ENCODE measurements at regions not wholly inside any gene's neighbourhood (a gene's known extent, or its start where the extent isn't known, plus 50 kb on each side); places are given as distances from the start of the nearest gene placed in this dataset.
"Not testable (repeated sequence)": the region's sequence is repeated elsewhere in the genome, so short reads cannot be mapped to it uniquely, and the experiment has no call there.

DNA sequence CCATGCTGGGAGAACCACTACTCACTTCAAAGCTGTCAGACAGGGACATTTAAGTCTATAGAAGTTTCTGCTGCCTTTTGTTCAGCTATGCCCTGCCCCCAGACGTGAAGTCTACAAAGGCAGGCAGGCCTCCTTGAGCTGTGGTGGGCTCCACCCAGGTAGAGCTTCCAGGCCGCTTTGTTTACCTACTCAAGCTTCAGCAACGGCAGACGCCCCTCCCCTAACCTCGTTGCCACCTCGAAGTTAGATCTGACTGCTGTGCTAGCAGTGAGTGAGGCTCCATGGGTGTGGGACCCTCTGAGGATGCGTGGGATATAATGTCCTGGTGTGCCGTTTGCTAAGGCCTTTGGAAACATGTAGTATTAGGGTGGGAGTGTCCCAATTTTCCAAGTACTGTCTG lies 276.7 kb downstream of the ZIC4 start:
- Mint-ChIP-seq H3K36me3 (ENCODE audit: insufficient read depth in 2 of 2) (no peaks in the 10 kb centered on the region), H3K27me3 (ENCODE audit: low read depth) (no peaks in the 10 kb centered on the region), H3K4me3 (no peak overlapping the region), H3K27ac (no peak overlapping the region), H3K4me1 (ENCODE audit: low read depth) (no peaks in the 10 kb centered on the region), H3K9me3 (peaks cover 12 to 15% of the 10 kb centered on the region in 2 donors)
- no peak for DNase-seq
- no peak for ATAC-seq (replicated peaks in 1 of 2)

DNA sequence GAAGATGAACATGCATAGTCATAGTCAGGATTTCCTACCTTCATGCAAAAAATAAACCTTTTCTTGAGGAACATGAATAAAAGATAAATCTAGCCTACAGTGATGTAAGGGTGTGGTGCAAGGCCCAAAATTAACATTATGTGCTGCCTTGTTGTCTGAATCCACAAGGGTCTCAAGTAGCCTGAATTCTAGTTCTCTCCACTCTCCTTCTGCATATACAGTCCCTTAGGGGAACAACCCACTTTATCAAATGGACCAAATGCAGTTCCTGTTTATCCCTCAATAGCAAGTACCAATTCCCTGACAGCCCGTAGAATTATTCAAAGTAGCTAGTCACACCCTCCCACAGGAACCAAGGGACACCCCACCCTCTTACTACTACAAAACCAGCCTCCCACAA lies 284.0 kb downstream of the ZIC4 start:
- DNase-seq (no peak), ATAC-seq (replicated peaks in 1 of 2) (no peak)
- Mint-ChIP-seq H3K9me3 (peaks cover 4 to 6% of the 10 kb centered on the region in 2 donors), H3K36me3 (ENCODE audit: insufficient read depth in 2 of 2) (no peaks in the 10 kb centered on the region), H3K27ac (no peak overlapping the region), H3K4me3 (no peak overlapping the region), H3K27me3 (ENCODE audit: low read depth) (no peaks in the 10 kb centered on the region), H3K4me1 (ENCODE audit: low read depth) (no peaks in the 10 kb centered on the region)

DNA sequence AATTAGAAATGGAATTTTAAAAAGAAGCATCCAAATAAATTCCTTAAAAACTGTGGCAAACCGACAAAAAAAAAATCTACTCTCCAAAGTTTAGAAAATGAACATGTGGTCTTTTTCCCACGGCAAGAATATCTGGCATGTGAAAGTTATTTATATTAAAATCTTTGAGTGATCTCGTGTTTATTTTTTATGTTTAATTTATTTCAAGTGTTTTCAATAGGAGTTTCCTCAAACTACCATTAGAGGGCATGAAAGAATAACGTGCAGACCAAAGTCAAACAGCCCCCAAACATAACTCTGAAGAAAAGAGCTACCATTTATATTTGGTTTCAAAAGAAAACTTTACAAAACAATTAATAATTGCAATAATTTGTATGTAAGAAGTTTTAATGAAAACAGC lies 286.4 kb downstream of the ZIC4 start:
- no peak overlapping the region for H3K4me3 Mint-ChIP-seq
- H3K9me3 Mint-ChIP-seq, result peaks cover 0 to 4% of the 10 kb centered on the region in 2 donors
- DNase-seq (no peak), ATAC-seq (replicated peaks in 1 of 2) (no peak)
- H3K36me3 Mint-ChIP-seq (ENCODE audit: insufficient read depth in 2 of 2), result no peaks in the 10 kb centered on the region
- no peaks in the 10 kb centered on the region for H3K4me1 Mint-ChIP-seq (ENCODE audit: low read depth)
- no peak overlapping the region for H3K27ac Mint-ChIP-seq
- H3K27me3 Mint-ChIP-seq (ENCODE audit: low read depth), result no peaks in the 10 kb centered on the region

DNA sequence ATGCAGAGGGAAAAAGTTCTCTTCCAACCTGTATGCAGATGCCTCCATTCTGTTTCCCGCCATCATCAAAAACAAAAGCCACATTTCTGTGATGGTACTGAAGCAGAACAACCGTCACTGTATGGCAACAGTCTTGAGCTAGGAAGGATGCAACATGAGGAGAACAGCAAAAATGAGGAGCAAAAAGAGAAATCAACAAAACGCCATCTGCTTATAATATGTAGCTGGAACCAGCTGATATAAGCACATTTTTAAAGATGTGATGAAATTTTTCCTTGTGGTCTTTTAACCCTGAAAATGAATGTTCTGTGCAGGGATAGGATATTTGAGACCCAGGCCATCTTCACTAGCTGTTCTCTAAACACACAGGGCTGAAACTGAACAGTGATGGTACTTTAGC lies 287.0 kb downstream of the ZIC4 start:
- H3K9me3 Mint-ChIP-seq, result peaks cover 0 to 4% of the 10 kb centered on the region in 2 donors
- H3K27ac Mint-ChIP-seq, result no peak overlapping the region
- DNase-seq, result no peak
- H3K36me3 Mint-ChIP-seq (ENCODE audit: insufficient read depth in 2 of 2), result no peaks in the 10 kb centered on the region
- H3K4me3 Mint-ChIP-seq, result no peak overlapping the region
- ATAC-seq (replicated peaks in 1 of 2), result no peak
- H3K27me3 Mint-ChIP-seq (ENCODE audit: low read depth), result no peaks in the 10 kb centered on the region
- H3K4me1 Mint-ChIP-seq (ENCODE audit: low read depth), result no peaks in the 10 kb centered on the region

DNA sequence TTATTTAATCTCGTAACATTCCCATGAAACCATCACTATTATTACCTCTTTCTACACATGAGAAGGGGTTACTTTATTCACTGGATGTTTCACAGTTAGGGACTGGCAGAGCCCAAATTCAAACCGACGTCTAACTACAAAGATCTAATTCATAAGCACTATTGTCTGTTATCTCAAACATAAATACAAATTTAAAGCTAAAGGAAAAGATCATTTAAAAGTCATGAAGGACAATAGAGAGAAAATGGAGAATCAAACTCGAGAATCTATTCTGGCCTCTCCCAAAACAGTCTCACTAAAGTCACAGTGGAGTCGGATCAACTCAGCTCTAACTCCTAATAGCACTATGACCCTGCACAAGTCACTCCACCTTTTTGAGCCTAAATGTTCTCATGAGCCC lies 287.7 kb downstream of the ZIC4 start:
- Mint-ChIP-seq H3K27ac (no peak overlapping the region), H3K4me3 (no peak overlapping the region), H3K9me3 (peaks cover 0 to 4% of the 10 kb centered on the region in 2 donors), H3K4me1 (ENCODE audit: low read depth) (no peaks in the 10 kb centered on the region), H3K36me3 (ENCODE audit: insufficient read depth in 2 of 2) (no peaks in the 10 kb centered on the region), H3K27me3 (ENCODE audit: low read depth) (no peaks in the 10 kb centered on the region)
- ATAC-seq (replicated peaks in 1 of 2), result no peak
- DNase-seq, result no peak

DNA sequence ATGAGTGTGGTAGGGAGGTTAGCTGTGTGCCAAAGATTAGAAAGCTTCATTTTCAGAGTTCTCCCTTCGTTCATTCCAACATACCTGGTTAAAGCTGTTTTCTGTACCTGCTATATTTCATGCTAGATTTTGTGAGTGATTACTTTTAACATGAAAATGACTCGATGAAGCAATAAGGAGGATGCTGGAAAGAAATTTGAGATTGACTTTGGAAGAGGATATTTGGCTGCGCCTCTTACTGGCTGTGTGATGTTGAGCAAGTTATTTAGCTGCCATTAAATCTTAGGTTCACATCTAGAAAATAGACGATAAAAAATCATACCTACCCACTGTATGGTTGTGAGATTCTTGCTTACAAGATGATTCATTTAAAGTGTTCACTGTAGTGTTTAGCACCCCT lies 288.7 kb downstream of the ZIC4 start:
- no peak overlapping the region for H3K27ac Mint-ChIP-seq

DNA sequence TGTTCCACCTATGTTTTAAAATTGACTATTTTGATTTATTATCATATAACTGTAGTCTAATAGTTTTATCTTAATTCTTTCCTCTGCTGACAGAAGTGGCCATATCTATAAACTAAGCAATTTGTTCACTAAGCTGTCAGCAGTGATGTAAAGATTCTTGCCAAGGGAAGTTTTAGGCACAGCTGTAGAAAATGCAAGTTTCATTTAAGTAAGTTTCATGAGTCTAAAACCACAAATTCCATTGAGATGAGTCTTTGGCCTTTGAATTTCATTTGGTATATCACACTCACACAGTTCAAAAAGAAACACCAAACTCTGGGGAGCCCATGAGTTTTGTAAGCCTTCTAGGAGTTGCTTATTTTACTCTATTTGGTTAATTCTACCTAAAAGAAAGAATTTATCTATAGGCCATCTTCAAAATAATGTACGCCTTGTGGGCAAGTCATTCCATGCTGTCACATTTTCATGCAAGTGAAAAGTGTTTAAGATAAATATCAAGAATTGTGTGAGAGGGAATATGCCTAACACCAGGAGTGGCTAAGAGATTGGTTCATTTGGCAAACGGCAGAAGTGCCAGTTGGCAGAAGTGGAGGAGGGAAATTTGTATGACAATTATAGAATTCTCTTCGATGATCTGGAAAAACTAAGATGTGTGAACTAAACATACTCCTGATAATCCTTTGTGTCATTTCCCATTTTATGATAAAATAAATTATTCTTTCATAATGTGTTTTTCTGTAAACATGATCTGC lies 292.9 kb downstream of the ZIC4 start:
- ATAC-seq (replicated peaks in 1 of 2) (no peak), DNase-seq (no peak)
- no peak overlapping the region for H3K27ac Mint-ChIP-seq
- no peaks in the 10 kb centered on the region for H3K4me1 Mint-ChIP-seq (ENCODE audit: low read depth)
- H3K4me3 Mint-ChIP-seq, result no peak overlapping the region
- peaks cover 0 to 4% of the 10 kb centered on the region in 2 donors for H3K9me3 Mint-ChIP-seq
- no peaks in the 10 kb centered on the region for H3K27me3 Mint-ChIP-seq (ENCODE audit: low read depth)
- H3K36me3 Mint-ChIP-seq (ENCODE audit: insufficient read depth in 2 of 2), result no peaks in the 10 kb centered on the region

More for the DNA sequence above, 288.7 kb downstream of the ZIC4 start:
- Mint-ChIP-seq H3K4me1 (ENCODE audit: low read depth) (no peaks in the 10 kb centered on the region), H3K36me3 (ENCODE audit: insufficient read depth in 2 of 2) (no peaks in the 10 kb centered on the region), H3K9me3 (peaks cover 0 to 4% of the 10 kb centered on the region in 2 donors), H3K27me3 (ENCODE audit: low read depth) (no peaks in the 10 kb centered on the region), H3K4me3 (no peak overlapping the region)
- no peak for DNase-seq
- ATAC-seq (replicated peaks in 1 of 2), result no peak

DNA sequence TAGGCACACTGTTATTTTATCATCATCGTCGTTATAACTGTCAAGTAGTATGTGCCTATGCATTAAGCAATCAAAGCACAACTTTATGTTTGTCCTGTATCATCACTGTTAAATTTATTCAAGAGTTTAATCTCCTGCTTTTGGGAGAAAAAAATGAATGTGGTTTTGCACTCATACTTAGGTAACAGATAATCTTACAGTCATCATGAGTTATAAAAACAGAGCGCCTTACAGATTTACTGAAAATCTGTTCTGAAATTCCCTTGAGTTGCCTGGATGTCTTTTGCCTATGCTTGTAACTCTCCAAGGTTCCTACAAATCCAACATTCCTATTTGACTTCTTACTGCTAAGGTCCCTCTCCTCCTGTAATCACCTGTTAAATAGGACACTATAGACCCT lies 307.3 kb downstream of the ZIC4 start:
- ATAC-seq (replicated peaks in 1 of 2) (no peak), DNase-seq (no peak)
- peaks cover 3 to 14% of the 10 kb centered on the region in 2 donors for H3K9me3 Mint-ChIP-seq
- H3K36me3 Mint-ChIP-seq (ENCODE audit: insufficient read depth in 2 of 2), result no peaks in the 10 kb centered on the region
- H3K4me1 Mint-ChIP-seq (ENCODE audit: low read depth), result no peaks in the 10 kb centered on the region
- H3K4me3 Mint-ChIP-seq, result no peak overlapping the region
- H3K27me3 Mint-ChIP-seq (ENCODE audit: low read depth), result no peaks in the 10 kb centered on the region
- H3K27ac Mint-ChIP-seq, result no peak overlapping the region

DNA sequence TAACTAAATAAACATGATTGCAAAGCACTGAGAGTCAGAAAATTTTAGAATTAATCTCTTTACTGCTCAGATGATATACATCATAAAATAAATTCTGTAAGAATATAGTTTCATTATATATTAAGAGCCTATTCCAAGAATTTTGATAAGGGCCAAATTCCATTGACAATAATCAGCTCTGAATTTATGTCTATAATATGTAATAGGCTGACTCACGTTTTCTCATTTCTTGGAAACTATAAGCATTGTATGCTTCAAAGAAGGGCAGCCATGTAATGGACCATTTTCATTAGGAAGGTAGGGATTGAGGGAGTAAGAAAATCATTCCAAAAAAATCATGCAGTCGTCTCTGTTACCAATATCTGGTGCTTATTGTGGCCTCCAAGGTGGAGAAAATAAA lies 315.9 kb downstream of the ZIC4 start:
- no peak for ATAC-seq (replicated peaks in 1 of 2)
- H3K27me3 Mint-ChIP-seq (ENCODE audit: low read depth), result no peaks in the 10 kb centered on the region
- H3K36me3 Mint-ChIP-seq (ENCODE audit: insufficient read depth in 2 of 2), result no peaks in the 10 kb centered on the region
- DNase-seq, result no peak
- H3K4me1 Mint-ChIP-seq (ENCODE audit: low read depth), result no peaks in the 10 kb centered on the region
- H3K27ac Mint-ChIP-seq, result no peak overlapping the region
- peaks cover 4 to 6% of the 10 kb centered on the region in 2 donors for H3K9me3 Mint-ChIP-seq
- no peak overlapping the region for H3K4me3 Mint-ChIP-seq

DNA sequence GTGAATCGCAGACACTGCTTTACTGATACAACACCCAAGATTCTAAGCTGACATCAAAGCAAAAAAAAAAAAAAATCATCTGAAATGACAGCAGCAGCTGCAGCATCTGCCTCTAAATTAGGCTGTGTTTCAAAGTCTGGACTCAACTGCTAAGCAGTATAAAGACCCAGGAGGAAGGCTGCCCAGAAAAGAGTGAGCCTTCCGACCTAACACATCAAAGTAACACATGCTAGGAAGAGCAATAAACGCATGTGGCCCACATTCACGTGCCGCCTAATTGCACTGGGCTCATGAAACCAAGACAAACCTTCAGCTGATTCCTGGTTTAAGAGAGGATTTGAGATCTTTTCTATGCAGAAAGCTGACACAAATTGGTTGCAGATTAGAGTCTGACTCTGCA lies 317.1 kb downstream of the ZIC4 start:
- no peaks in the 10 kb centered on the region for H3K27me3 Mint-ChIP-seq (ENCODE audit: low read depth)
- H3K4me3 Mint-ChIP-seq, result no peak overlapping the region

DNA sequence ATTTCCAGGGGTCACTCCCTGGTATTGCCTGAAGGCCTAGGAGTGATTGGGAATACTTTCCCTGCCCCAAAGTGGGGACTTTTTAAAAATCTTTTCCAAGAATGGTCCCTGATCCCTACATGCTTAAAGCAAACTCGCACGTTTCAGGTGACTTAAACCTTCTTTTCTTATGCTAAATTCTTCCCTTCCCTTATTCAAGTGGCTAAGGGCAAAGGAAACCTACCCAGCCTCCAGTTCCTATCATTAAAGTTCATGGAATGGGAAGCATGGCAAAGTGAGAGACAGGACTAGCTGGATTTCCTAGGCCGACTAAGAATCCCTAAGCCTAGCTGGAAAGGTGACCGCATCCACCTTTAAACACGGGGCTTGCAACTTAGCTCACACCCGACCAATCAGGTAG lies 346.8 kb downstream of the ZIC4 start:
- H3K4me1 Mint-ChIP-seq (ENCODE audit: low read depth); H3K27ac Mint-ChIP-seq; H3K4me3 Mint-ChIP-seq; H3K27me3 Mint-ChIP-seq (ENCODE audit: low read depth); H3K36me3 Mint-ChIP-seq (ENCODE audit: insufficient read depth in 2 of 2); ATAC-seq (replicated peaks in 1 of 2); DNase-seq: not testable (repeated sequence)
- peaks cover 11 to 14% of the 10 kb centered on the region in 2 donors for H3K9me3 Mint-ChIP-seq

More for the DNA sequence above, 317.1 kb downstream of the ZIC4 start:
- no peak overlapping the region for H3K27ac Mint-ChIP-seq
- H3K9me3 Mint-ChIP-seq, result peaks cover 2 to 3% of the 10 kb centered on the region in 2 donors
- no peak for ATAC-seq (replicated peaks in 1 of 2)
- no peaks in the 10 kb centered on the region for H3K4me1 Mint-ChIP-seq (ENCODE audit: low read depth)
- no peak for DNase-seq
- no peaks in the 10 kb centered on the region for H3K36me3 Mint-ChIP-seq (ENCODE audit: insufficient read depth in 2 of 2)

GRCh38 chr3:147049821-147050220 lies 356.5 kb downstream of the ZIC4 start:
- H3K27me3 Mint-ChIP-seq (ENCODE audit: low read depth), result no peaks in the 10 kb centered on the region
- no peak overlapping the region for H3K27ac Mint-ChIP-seq
- no peaks in the 10 kb centered on the region for H3K4me1 Mint-ChIP-seq (ENCODE audit: low read depth)
- ATAC-seq (replicated peaks in 1 of 2), result no peak
- peaks cover 13 to 22% of the 10 kb centered on the region in 2 donors for H3K9me3 Mint-ChIP-seq
- H3K4me3 Mint-ChIP-seq, result no peak overlapping the region
- H3K36me3 Mint-ChIP-seq (ENCODE audit: insufficient read depth in 2 of 2), result peaks cover 0 to 3% of the 10 kb centered on the region in 2 donors
- no peak for DNase-seq

DNA sequence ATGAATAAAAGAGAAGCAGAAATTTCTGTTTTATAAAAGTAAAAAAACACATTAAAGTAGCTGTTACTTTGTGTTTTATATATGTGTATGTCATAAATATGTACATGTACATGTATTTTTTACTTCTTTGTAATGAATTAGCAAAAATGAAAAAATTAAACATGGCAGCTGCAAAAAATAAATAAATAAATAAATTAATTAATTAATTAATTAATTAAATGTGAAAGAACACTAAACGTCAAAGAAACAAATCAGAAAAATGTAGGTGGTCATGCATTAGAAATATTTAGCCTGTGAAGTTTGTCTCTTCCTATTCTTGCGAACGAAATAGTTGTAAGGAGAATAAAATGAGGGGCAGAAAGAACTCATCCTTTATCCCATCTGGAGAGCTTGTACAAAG lies 357.0 kb downstream of the ZIC4 start:
- H3K36me3 Mint-ChIP-seq (ENCODE audit: insufficient read depth in 2 of 2), result peaks cover 0 to 3% of the 10 kb centered on the region in 2 donors
- no peaks in the 10 kb centered on the region for H3K27me3 Mint-ChIP-seq (ENCODE audit: low read depth)
- H3K9me3 Mint-ChIP-seq, result peaks cover 12 to 22% of the 10 kb centered on the region in 2 donors
- DNase-seq (no peak), ATAC-seq (replicated peaks in 1 of 2) (no peak)
- no peak overlapping the region for H3K4me3 Mint-ChIP-seq
- H3K27ac Mint-ChIP-seq, result no peak overlapping the region
- H3K4me1 Mint-ChIP-seq (ENCODE audit: low read depth), result no peaks in the 10 kb centered on the region

GRCh38 chr3:147046916-147047315 lies 359.4 kb downstream of the ZIC4 start:
- ATAC-seq (replicated peaks in 1 of 2) (no peak), DNase-seq (no peak)
- no peaks in the 10 kb centered on the region for H3K4me1 Mint-ChIP-seq (ENCODE audit: low read depth)
- H3K36me3 Mint-ChIP-seq (ENCODE audit: insufficient read depth in 2 of 2), result peaks cover 0 to 3% of the 10 kb centered on the region in 2 donors
- H3K27ac Mint-ChIP-seq, result no peak overlapping the region
- H3K4me3 Mint-ChIP-seq, result no peak overlapping the region
- H3K27me3 Mint-ChIP-seq (ENCODE audit: low read depth), result no peaks in the 10 kb centered on the region
- H3K9me3 Mint-ChIP-seq, result peaks cover 11 to 18% of the 10 kb centered on the region in 2 donors

All from activated T-cell treated with anti-CD3 and anti-CD28 coated beads, Interleukin-2, amount 50 U/mL, for 72 hours (primary cell).